ENCODE measurements at regions not wholly inside any gene's neighbourhood (a gene's known extent, or its start where the extent isn't known, plus 50 kb on each side); places are given as distances from the start of the nearest gene placed in this dataset.
A peak's percentile ranks its signal among the peaks of the same experiment; 100 is the strongest.

- Histone ChIP-seq H3F3A (ENCODE audit: insufficient read depth) (no peaks in the 10 kb centered on the region), H4K20me1 (ENCODE audit: insufficient read depth) (no peaks in the 10 kb centered on the region), H3K27ac (no peak overlapping the region), H3K4me2 (ENCODE audit: unreplicated experiment) (no peak overlapping the region), H3K9ac (no peak overlapping the region), H3K27me3 (replicated peaks; ENCODE audit: insufficient read depth) (0 out of 2 replicates have a peak, but pooled peaks cover 3% of the 10 kb centered on the region), H3K9me2 (ENCODE audit: insufficient read depth) (no peaks in the 10 kb centered on the region), H2AFZ (no peak overlapping the region), H3K79me2 (ENCODE audit: insufficient read depth) (no peaks in the 10 kb centered on the region), H3K36me3 (ENCODE audit: low read depth) (no peaks in the 10 kb centered on the region), H3K4me3 (no peak overlapping the region), H3K4me1 (ENCODE audit: insufficient read depth) (no peaks in the 10 kb centered on the region), H3K9me3 (ENCODE audit: low read depth) (no peaks in the 10 kb centered on the region)
- TF ChIP-seq EZH2phosphoT487 (IDR thresholded peaks at IDR 0.05; ENCODE audit: insufficient read depth, low read depth) = no peak
- no peak for TF ChIP-seq EZH2 (IDR thresholded peaks at IDR 0.05; ENCODE audit: insufficient read depth, poor library complexity, severe bottlenecking)
- no peak for DNase-seq
- in situ Hi-C loops (cut with MboI) = no loop called here
- WGBS, 2 experiments (ENCODE audit: low coverage in 1 of 2, low lambda C conversion rate in 2 of 2, missing lambda C conversion rate in 2 of 2) = 39 to 56% methylated on average over 8 to 9 of the region's 9 CpGs
Measured at GRCh38 chr17:79424471-79425185, 186.2 kb downstream of the RBFOX3 start.

GRCh38 chr17:79423811-79424465, 186.9 kb downstream of the RBFOX3 start:
- no peaks in the 10 kb centered on the region for H3K79me2 ChIP-seq (ENCODE audit: insufficient read depth)
- no peak overlapping the region for H3K27ac ChIP-seq
- H3K9me2 ChIP-seq (ENCODE audit: insufficient read depth) = no peaks in the 10 kb centered on the region
- H3K4me2 ChIP-seq (ENCODE audit: unreplicated experiment) = no peak overlapping the region
- H3K27me3 ChIP-seq (replicated peaks; ENCODE audit: insufficient read depth) = no peaks in the 10 kb centered on the region
- no peak overlapping the region for H3K9ac ChIP-seq
- no peaks in the 10 kb centered on the region for H3F3A ChIP-seq (ENCODE audit: insufficient read depth)
- in situ Hi-C loops (cut with MboI) = no loop called here
- H4K20me1 ChIP-seq (ENCODE audit: insufficient read depth) = no peaks in the 10 kb centered on the region
- no peak for DNase-seq
- 55 to 56% methylated on average over 17 to 18 of the region's 18 CpGs for WGBS, 2 experiments (ENCODE audit: low coverage in 1 of 2, low lambda C conversion rate in 2 of 2, missing lambda C conversion rate in 2 of 2)
- H3K4me3 ChIP-seq = no peak overlapping the region
- H3K36me3 ChIP-seq (ENCODE audit: low read depth) = no peaks in the 10 kb centered on the region
- H3K9me3 ChIP-seq (ENCODE audit: low read depth) = no peaks in the 10 kb centered on the region
- no peaks in the 10 kb centered on the region for H3K4me1 ChIP-seq (ENCODE audit: insufficient read depth)
- H2AFZ ChIP-seq = no peak overlapping the region
- TF ChIP-seq EZH2phosphoT487 (IDR thresholded peaks at IDR 0.05; ENCODE audit: insufficient read depth, low read depth) = no peak
- TF ChIP-seq EZH2 (IDR thresholded peaks at IDR 0.05; ENCODE audit: insufficient read depth, poor library complexity, severe bottlenecking) = no peak

GRCh38 chr17:79422236-79422635, 188.6 kb downstream of the RBFOX3 start:
- Histone ChIP-seq H3K9me3 (ENCODE audit: low read depth) (no peaks in the 10 kb centered on the region), H3K27ac (no peak overlapping the region), H3K27me3 (replicated peaks; ENCODE audit: insufficient read depth) (peaks cover 4% of the 10 kb centered on the region; the same call in 1 of the 2 replicates), H3K4me2 (ENCODE audit: unreplicated experiment) (no peak overlapping the region), H3K79me2 (ENCODE audit: insufficient read depth) (no peaks in the 10 kb centered on the region), H4K20me1 (ENCODE audit: insufficient read depth) (no peaks in the 10 kb centered on the region), H3K4me1 (ENCODE audit: insufficient read depth) (no peaks in the 10 kb centered on the region), H3K9ac (no peak overlapping the region), H2AFZ (no peak overlapping the region), H3K36me3 (ENCODE audit: low read depth) (no peaks in the 10 kb centered on the region), H3K4me3 (no peak overlapping the region), H3F3A (ENCODE audit: insufficient read depth) (no peaks in the 10 kb centered on the region), H3K9me2 (ENCODE audit: insufficient read depth) (no peaks in the 10 kb centered on the region)
- in situ Hi-C loops (cut with MboI) = no loop called here
- TF ChIP-seq EZH2phosphoT487 (IDR thresholded peaks at IDR 0.05; ENCODE audit: insufficient read depth, low read depth) (no peak), EZH2 (IDR thresholded peaks at IDR 0.05; ENCODE audit: insufficient read depth, poor library complexity, severe bottlenecking) (no peak)
- DNase-seq = no peak
- WGBS, 2 experiments (ENCODE audit: low coverage in 1 of 2, low lambda C conversion rate in 2 of 2, missing lambda C conversion rate in 2 of 2) = 61 to 73% methylated on average over 8 to 15 of the region's 15 CpGs

GRCh38 chr17:79420318-79421243, 190.3 kb downstream of the RBFOX3 start:
- in situ Hi-C loops (cut with MboI) = no loop called here
- Histone ChIP-seq H3F3A (ENCODE audit: insufficient read depth) (no peaks in the 10 kb centered on the region), H3K9ac (no peak overlapping the region), H3K4me3 (no peak overlapping the region), H4K20me1 (ENCODE audit: insufficient read depth) (no peaks in the 10 kb centered on the region), H3K27ac (no peak overlapping the region), H3K79me2 (ENCODE audit: insufficient read depth) (no peaks in the 10 kb centered on the region), H3K27me3 (replicated peaks; ENCODE audit: insufficient read depth) (peaks cover 8% of the 10 kb centered on the region), H3K4me1 (ENCODE audit: insufficient read depth) (no peaks in the 10 kb centered on the region), H3K9me3 (ENCODE audit: low read depth) (no peaks in the 10 kb centered on the region), H2AFZ (no peak overlapping the region), H3K9me2 (ENCODE audit: insufficient read depth) (no peaks in the 10 kb centered on the region), H3K4me2 (ENCODE audit: unreplicated experiment) (no peak overlapping the region), H3K36me3 (ENCODE audit: low read depth) (no peaks in the 10 kb centered on the region)
- peak; percentile 79 for DNase-seq
- TF ChIP-seq EZH2phosphoT487 (IDR thresholded peaks at IDR 0.05; ENCODE audit: insufficient read depth, low read depth) (no peak), EZH2 (IDR thresholded peaks at IDR 0.05; ENCODE audit: insufficient read depth, poor library complexity, severe bottlenecking) (no peak)
- WGBS, 2 experiments (ENCODE audit: low coverage in 1 of 2, low lambda C conversion rate in 2 of 2, missing lambda C conversion rate in 2 of 2) = 39 to 42% methylated on average over 19 of the region's 19 CpGs

Measured in GM23248 (cell line).